ENCODE measurements at regions not wholly inside any gene's neighbourhood (a gene's known extent, or its start where the extent isn't known, plus 50 kb on each side); places are given as distances from the start of the nearest gene placed in this dataset.
"Not testable (repeated sequence)": the region's sequence is repeated elsewhere in the genome, so short reads cannot be mapped to it uniquely, and the experiment has no call there.

- not testable (repeated sequence) for TF ChIP-seq CTCF (IDR thresholded peaks at IDR 0.05 in 2 of 3, conservative IDR thresholded peaks at IDR 0.05 in 1 of 3; ENCODE audit: borderline replicate concordance in 1 of 3, insufficient read depth in 1 of 3, low read depth in 2 of 3, low read length in 2 of 3); FOSL1 (IDR thresholded peaks at IDR 0.05; ENCODE audit: low read depth); POLR2A (IDR thresholded peaks at IDR 0.05; ENCODE audit: borderline replicate concordance, extremely low read depth, insufficient read depth, insufficient read length); ATF3 (IDR thresholded peaks at IDR 0.05); ELF1 (IDR thresholded peaks at IDR 0.05; ENCODE audit: borderline replicate concordance, low read depth); TCF7L2 (IDR thresholded peaks at IDR 0.05; ENCODE audit: borderline replicate concordance, extremely low read depth, insufficient read depth, insufficient read length); EZH2 (IDR thresholded peaks at IDR 0.05); POLR2AphosphoS5 (IDR thresholded peaks at IDR 0.05; ENCODE audit: low read depth, low read length)
Measured at GRCh38 chr9:41279033-41279432, 89.9 kb upstream of the ZNG1F start.

Measured in HCT116 (cell line).